ENCODE measurements at regions not wholly inside any gene's neighbourhood (a gene's known extent, or its start where the extent isn't known, plus 50 kb on each side); places are given as distances from the start of the nearest gene placed in this dataset.

- H3K9ac ChIP-seq (ENCODE audit: low read length): no peak overlapping the region
- no peaks in the 10 kb centered on the region for H3K36me3 ChIP-seq (ENCODE audit: control insufficient read depth, insufficient read depth, low read length)
- H4K8ac ChIP-seq (ENCODE audit: low read depth, low read length): no peak overlapping the region
- no peak overlapping the region for H4K5ac ChIP-seq (ENCODE audit: low read length)
- H3K4ac ChIP-seq (ENCODE audit: low read depth, low read length): no peak overlapping the region
- DNase-seq: no peak
- no peak overlapping the region for H2BK5ac ChIP-seq (ENCODE audit: low read length)
- H2BK15ac ChIP-seq (replicated peaks; ENCODE audit: low read depth): no peak overlapping the region
- H3K56ac ChIP-seq (ENCODE audit: low read length): no peak overlapping the region
- H3K79me1 ChIP-seq (ENCODE audit: low read length): no peaks in the 10 kb centered on the region
- H3K18ac ChIP-seq (ENCODE audit: low read length): no peak overlapping the region
- no peak overlapping the region for H3K4me2 ChIP-seq (ENCODE audit: low read length)
- no peaks in the 10 kb centered on the region for H3K27me3 ChIP-seq (ENCODE audit: insufficient read depth, low read length, poor library complexity)
- H3K4me3 ChIP-seq (ENCODE audit: low read length): no peak overlapping the region
- H3K23ac ChIP-seq (ENCODE audit: low read length): no peak overlapping the region
- H2AK5ac ChIP-seq (ENCODE audit: low read length): no peak overlapping the region
- H3K4me1 ChIP-seq (ENCODE audit: control insufficient read depth, low read depth, low read length): peaks cover 2% of the 10 kb centered on the region
- H2BK120ac ChIP-seq (ENCODE audit: low read depth, low read length): no peak overlapping the region
- WGBS (ENCODE audit: extremely low coverage, insufficient coverage, low lambda C conversion rate): no CpG with 5 or more reads among the region's 2 CpGs
- no peaks in the 10 kb centered on the region for H3K79me2 ChIP-seq (ENCODE audit: control insufficient read depth, insufficient read depth, low read length)
- H3K27ac ChIP-seq (ENCODE audit: low read depth, low read length): no peak overlapping the region
Observed at GRCh38 chr3:168497741-168498140, 402.0 kb upstream of the GOLIM4 start.

GRCh38 chr3:168497183-168497582 lies 401.5 kb upstream of the GOLIM4 start:
- Histone ChIP-seq H4K8ac (ENCODE audit: low read depth, low read length) (no peak overlapping the region), H2AK5ac (ENCODE audit: low read length) (no peak overlapping the region), H3K36me3 (ENCODE audit: control insufficient read depth, insufficient read depth, low read length) (no peaks in the 10 kb centered on the region), H3K18ac (ENCODE audit: low read length) (no peak overlapping the region), H4K5ac (ENCODE audit: low read length) (no peak overlapping the region), H3K4ac (ENCODE audit: low read depth, low read length) (no peak overlapping the region), H3K27ac (ENCODE audit: low read depth, low read length) (no peak overlapping the region), H3K4me2 (ENCODE audit: low read length) (no peak overlapping the region), H3K79me2 (ENCODE audit: control insufficient read depth, insufficient read depth, low read length) (no peaks in the 10 kb centered on the region), H3K79me1 (ENCODE audit: low read length) (no peaks in the 10 kb centered on the region), H3K4me1 (ENCODE audit: control insufficient read depth, low read depth, low read length) (peaks cover 2% of the 10 kb centered on the region), H3K4me3 (ENCODE audit: low read length) (no peak overlapping the region), H3K27me3 (ENCODE audit: insufficient read depth, low read length, poor library complexity) (no peaks in the 10 kb centered on the region), H3K9ac (ENCODE audit: low read length) (no peak overlapping the region), H3K23ac (ENCODE audit: low read length) (no peak overlapping the region), H3K56ac (ENCODE audit: low read length) (no peak overlapping the region), H2BK15ac (replicated peaks; ENCODE audit: low read depth) (no peak overlapping the region), H2BK120ac (ENCODE audit: low read depth, low read length) (no peak overlapping the region), H2BK5ac (ENCODE audit: low read length) (no peak overlapping the region)
- DNase-seq: no peak
- WGBS (ENCODE audit: extremely low coverage, insufficient coverage, low lambda C conversion rate): no CpG with 5 or more reads among the region's 4 CpGs

- Histone ChIP-seq H4K5ac (ENCODE audit: low read length) (no peak overlapping the region), H3K79me2 (ENCODE audit: control insufficient read depth, insufficient read depth, low read length) (no peaks in the 10 kb centered on the region), H3K23ac (ENCODE audit: low read length) (no peak overlapping the region), H3K27ac (ENCODE audit: low read depth, low read length) (no peak overlapping the region), H3K27me3 (ENCODE audit: insufficient read depth, low read length, poor library complexity) (no peaks in the 10 kb centered on the region), H3K56ac (ENCODE audit: low read length) (no peak overlapping the region), H3K4ac (ENCODE audit: low read depth, low read length) (no peak overlapping the region), H3K4me2 (ENCODE audit: low read length) (no peak overlapping the region), H3K9ac (ENCODE audit: low read length) (no peak overlapping the region), H2BK120ac (ENCODE audit: low read depth, low read length) (no peak overlapping the region), H3K36me3 (ENCODE audit: control insufficient read depth, insufficient read depth, low read length) (no peaks in the 10 kb centered on the region), H2BK15ac (replicated peaks; ENCODE audit: low read depth) (no peak overlapping the region), H3K4me1 (ENCODE audit: control insufficient read depth, low read depth, low read length) (peaks cover 2% of the 10 kb centered on the region), H3K18ac (ENCODE audit: low read length) (no peak overlapping the region), H3K4me3 (ENCODE audit: low read length) (no peak overlapping the region), H3K79me1 (ENCODE audit: low read length) (no peaks in the 10 kb centered on the region), H2AK5ac (ENCODE audit: low read length) (no peak overlapping the region), H4K8ac (ENCODE audit: low read depth, low read length) (no peak overlapping the region), H2BK5ac (ENCODE audit: low read length) (no peak overlapping the region)
- no peak for DNase-seq
- WGBS (ENCODE audit: extremely low coverage, insufficient coverage, low lambda C conversion rate): no CpG with 5 or more reads among the region's 2 CpGs
Observed at GRCh38 chr3:168495932-168496331, 400.2 kb upstream of the GOLIM4 start.

- Histone ChIP-seq H3K9ac (ENCODE audit: low read length) (no peak overlapping the region), H2BK120ac (ENCODE audit: low read depth, low read length) (no peak overlapping the region), H3K79me1 (ENCODE audit: low read length) (no peaks in the 10 kb centered on the region), H3K79me2 (ENCODE audit: control insufficient read depth, insufficient read depth, low read length) (no peaks in the 10 kb centered on the region), H3K56ac (ENCODE audit: low read length) (no peak overlapping the region), H3K4ac (ENCODE audit: low read depth, low read length) (no peak overlapping the region), H3K4me2 (ENCODE audit: low read length) (no peak overlapping the region), H2BK5ac (ENCODE audit: low read length) (no peak overlapping the region), H4K8ac (ENCODE audit: low read depth, low read length) (no peak overlapping the region), H3K27me3 (ENCODE audit: insufficient read depth, low read length, poor library complexity) (no peaks in the 10 kb centered on the region), H3K18ac (ENCODE audit: low read length) (no peak overlapping the region), H2BK15ac (replicated peaks; ENCODE audit: low read depth) (no peak overlapping the region), H3K4me1 (ENCODE audit: control insufficient read depth, low read depth, low read length) (peaks cover 2% of the 10 kb centered on the region), H3K23ac (ENCODE audit: low read length) (no peak overlapping the region), H4K5ac (ENCODE audit: low read length) (no peak overlapping the region), H3K4me3 (ENCODE audit: low read length) (no peak overlapping the region), H2AK5ac (ENCODE audit: low read length) (no peak overlapping the region), H3K27ac (ENCODE audit: low read depth, low read length) (no peak overlapping the region), H3K36me3 (ENCODE audit: control insufficient read depth, insufficient read depth, low read length) (no peaks in the 10 kb centered on the region)
- no peak for DNase-seq
- WGBS (ENCODE audit: extremely low coverage, insufficient coverage, low lambda C conversion rate): no CpG with 5 or more reads among the region's 2 CpGs
Observed at GRCh38 chr3:168495270-168495669, 399.5 kb upstream of the GOLIM4 start.

- no peak overlapping the region for H3K4ac ChIP-seq (ENCODE audit: low read depth, low read length)
- no peak overlapping the region for H3K18ac ChIP-seq (ENCODE audit: low read length)
- H3K4me1 ChIP-seq (ENCODE audit: control insufficient read depth, low read depth, low read length): no peaks in the 10 kb centered on the region
- H3K4me2 ChIP-seq (ENCODE audit: low read length): no peak overlapping the region
- DNase-seq: no peak
- no peak overlapping the region for H2BK15ac ChIP-seq (replicated peaks; ENCODE audit: low read depth)
- H3K27ac ChIP-seq (ENCODE audit: low read depth, low read length): no peak overlapping the region
- H2BK120ac ChIP-seq (ENCODE audit: low read depth, low read length): no peak overlapping the region
- H4K5ac ChIP-seq (ENCODE audit: low read length): no peak overlapping the region
- H3K4me3 ChIP-seq (ENCODE audit: low read length): no peak overlapping the region
- H3K79me2 ChIP-seq (ENCODE audit: control insufficient read depth, insufficient read depth, low read length): no peaks in the 10 kb centered on the region
- no peaks in the 10 kb centered on the region for H3K36me3 ChIP-seq (ENCODE audit: control insufficient read depth, insufficient read depth, low read length)
- no peak overlapping the region for H2BK5ac ChIP-seq (ENCODE audit: low read length)
- no peak overlapping the region for H3K56ac ChIP-seq (ENCODE audit: low read length)
- no peak overlapping the region for H2AK5ac ChIP-seq (ENCODE audit: low read length)
- H3K23ac ChIP-seq (ENCODE audit: low read length): no peak overlapping the region
- H3K9ac ChIP-seq (ENCODE audit: low read length): no peak overlapping the region
- H3K27me3 ChIP-seq (ENCODE audit: insufficient read depth, low read length, poor library complexity): no peaks in the 10 kb centered on the region
- no peaks in the 10 kb centered on the region for H3K79me1 ChIP-seq (ENCODE audit: low read length)
- no peak overlapping the region for H4K8ac ChIP-seq (ENCODE audit: low read depth, low read length)
Observed at GRCh38 chr3:168493412-168494205, 397.9 kb upstream of the GOLIM4 start.

GRCh38 chr3:168490981-168491380 lies 395.3 kb upstream of the GOLIM4 start:
- Histone ChIP-seq H3K79me1 (ENCODE audit: low read length) (no peaks in the 10 kb centered on the region), H3K18ac (ENCODE audit: low read length) (no peak overlapping the region), H4K8ac (ENCODE audit: low read depth, low read length) (no peak overlapping the region), H3K4ac (ENCODE audit: low read depth, low read length) (no peak overlapping the region), H2BK15ac (replicated peaks; ENCODE audit: low read depth) (no peak overlapping the region), H3K4me2 (ENCODE audit: low read length) (no peak overlapping the region), H2BK120ac (ENCODE audit: low read depth, low read length) (no peak overlapping the region), H3K27me3 (ENCODE audit: insufficient read depth, low read length, poor library complexity) (no peaks in the 10 kb centered on the region), H3K23ac (ENCODE audit: low read length) (no peak overlapping the region), H3K4me3 (ENCODE audit: low read length) (no peak overlapping the region), H2BK5ac (ENCODE audit: low read length) (no peak overlapping the region), H2AK5ac (ENCODE audit: low read length) (no peak overlapping the region), H3K36me3 (ENCODE audit: control insufficient read depth, insufficient read depth, low read length) (no peaks in the 10 kb centered on the region), H4K5ac (ENCODE audit: low read length) (no peak overlapping the region), H3K79me2 (ENCODE audit: control insufficient read depth, insufficient read depth, low read length) (no peaks in the 10 kb centered on the region), H3K27ac (ENCODE audit: low read depth, low read length) (no peak overlapping the region), H3K4me1 (ENCODE audit: control insufficient read depth, low read depth, low read length) (no peaks in the 10 kb centered on the region), H3K56ac (ENCODE audit: low read length) (no peak overlapping the region), H3K9ac (ENCODE audit: low read length) (no peak overlapping the region)
- no CpG with 5 or more reads among the region's 1 CpG for WGBS (ENCODE audit: extremely low coverage, insufficient coverage, low lambda C conversion rate)
- no peak for DNase-seq

Data from mesendoderm (in vitro differentiated cells).